Rectal smooth muscle tissue (tissue), 1 donor: ENCODE measurements at regions not wholly inside any gene's neighbourhood (a gene's known extent, or its start where the extent isn't known, plus 50 kb on each side); places are given as distances from the start of the nearest gene placed in this dataset.
"Not testable (repeated sequence)": the region's sequence is repeated elsewhere in the genome, so short reads cannot be mapped to it uniquely, and the experiment has no call there.

Experiments used
- H3K27ac ChIP-seq: one replicate; pipeline ENCODE4 v1.7.0; 2013; ENCODE audit warnings: low read depth, low read length, inconsistent platforms
- H3K27me3 ChIP-seq: one replicate; pipeline ENCODE4 v1.7.0; 2013; ENCODE audit warnings: low read length; ENCODE audit not compliant: control insufficient read depth, insufficient read depth
- H3K36me3 ChIP-seq: one replicate; pipeline ENCODE4 v1.7.0; 2013; ENCODE audit warnings: low read length; ENCODE audit not compliant: control insufficient read depth, insufficient read depth
- H3K4me1 ChIP-seq: one replicate; pipeline ENCODE4 v1.7.0; 2013; ENCODE audit warnings: low read length; ENCODE audit not compliant: control insufficient read depth, insufficient read depth
- H3K4me3 ChIP-seq: one replicate; pipeline ENCODE4 v1.7.0; 2013; ENCODE audit warnings: low read length
- H3K9ac ChIP-seq: one replicate; pipeline ENCODE4 v1.7.0; 2013; ENCODE audit warnings: low read length

DNA sequence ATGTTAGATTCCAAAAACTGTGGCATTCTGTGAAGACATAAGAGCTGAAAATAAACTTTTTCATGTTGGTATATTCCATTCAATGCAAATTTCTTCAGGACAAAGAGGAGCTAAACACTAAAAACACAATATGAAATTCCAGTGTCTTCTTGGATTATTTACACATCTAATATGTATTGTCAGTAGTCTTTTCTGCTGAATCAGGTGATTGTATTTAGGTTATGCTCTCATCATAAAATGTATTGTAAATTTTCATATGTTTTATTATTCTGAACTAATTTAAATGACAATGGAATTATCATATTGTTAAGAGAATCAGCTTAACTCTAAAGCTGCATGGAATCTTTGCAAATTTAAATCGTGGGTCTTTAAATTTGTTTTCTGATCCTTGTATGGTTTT lies 526.7 kb downstream of the PDHA2 start:
- Histone ChIP-seq H3K4me3 (no peak overlapping the region), H3K36me3 (no peaks in the 10 kb centered on the region), H3K27me3 (no peaks in the 10 kb centered on the region), H3K4me1 (no peaks in the 10 kb centered on the region), H3K27ac (no peak overlapping the region), H3K9ac (no peak overlapping the region)

DNA sequence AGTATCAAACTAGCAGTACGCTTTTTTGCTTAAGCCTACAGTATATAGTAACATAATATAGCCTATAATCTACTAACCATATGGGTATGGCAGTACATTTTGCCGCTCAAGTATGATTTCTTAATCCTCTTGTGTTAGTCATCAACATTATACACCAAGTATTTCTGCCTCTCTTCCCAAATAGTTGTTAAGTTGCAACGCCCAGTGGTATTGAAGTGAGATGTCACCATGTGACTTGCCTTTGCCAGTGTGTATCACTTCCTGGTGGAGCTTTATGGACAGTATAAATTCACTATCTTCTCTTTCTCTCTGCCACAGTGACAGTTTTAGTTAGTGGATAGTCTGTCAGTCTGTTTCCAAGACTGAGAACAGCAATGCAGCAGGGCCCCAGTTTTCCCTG lies 535.5 kb downstream of the PDHA2 start:
- Histone ChIP-seq H3K9ac (no peak overlapping the region), H3K4me3 (no peak overlapping the region), H3K36me3 (no peaks in the 10 kb centered on the region), H3K27me3 (no peaks in the 10 kb centered on the region), H3K27ac (no peak overlapping the region), H3K4me1 (no peaks in the 10 kb centered on the region)

DNA sequence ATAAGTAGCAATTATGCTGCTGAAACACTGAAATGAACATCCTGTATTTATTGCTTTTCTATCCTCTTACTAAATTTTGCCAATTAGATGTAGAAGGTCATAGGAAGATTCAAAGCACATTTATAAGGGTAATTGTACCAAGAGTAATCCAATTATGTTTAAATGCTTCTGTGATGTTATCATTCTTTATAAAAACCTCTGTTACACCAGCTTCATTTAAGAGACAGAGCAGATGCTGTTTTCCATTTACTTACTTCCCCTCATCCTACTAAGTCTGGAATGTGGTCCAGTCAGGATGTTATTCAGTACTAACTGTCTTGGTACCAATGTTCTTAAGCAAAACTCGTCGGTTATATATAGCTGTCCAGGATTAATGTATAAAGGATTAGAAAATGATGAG lies 539.6 kb downstream of the PDHA2 start:
- no peak overlapping the region for H3K27ac ChIP-seq
- H3K36me3 ChIP-seq: no peaks in the 10 kb centered on the region
- no peaks in the 10 kb centered on the region for H3K27me3 ChIP-seq
- H3K4me3 ChIP-seq: no peak overlapping the region
- H3K9ac ChIP-seq: no peak overlapping the region
- no peaks in the 10 kb centered on the region for H3K4me1 ChIP-seq

DNA sequence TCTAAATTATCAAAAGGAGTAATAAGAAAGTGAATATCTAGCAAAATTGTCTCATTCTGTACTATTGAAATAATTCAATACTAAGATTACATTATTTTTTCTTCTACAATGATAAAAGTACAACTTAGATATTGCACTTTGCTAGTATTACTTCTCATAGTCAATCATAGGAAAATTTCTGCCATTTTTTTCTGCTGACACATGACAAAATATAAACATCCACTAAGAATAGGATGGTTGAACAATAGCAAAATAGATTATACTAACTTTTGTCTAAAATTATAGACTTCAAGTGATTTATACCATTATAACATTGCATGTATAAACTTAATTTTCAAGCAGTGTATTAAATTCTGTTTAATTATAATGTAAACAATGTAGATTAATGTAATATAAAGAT lies 540.2 kb downstream of the PDHA2 start:
- H3K4me3 ChIP-seq: no peak overlapping the region
- no peaks in the 10 kb centered on the region for H3K36me3 ChIP-seq
- H3K27me3 ChIP-seq: no peaks in the 10 kb centered on the region
- no peaks in the 10 kb centered on the region for H3K4me1 ChIP-seq
- no peak overlapping the region for H3K9ac ChIP-seq
- H3K27ac ChIP-seq: no peak overlapping the region

DNA sequence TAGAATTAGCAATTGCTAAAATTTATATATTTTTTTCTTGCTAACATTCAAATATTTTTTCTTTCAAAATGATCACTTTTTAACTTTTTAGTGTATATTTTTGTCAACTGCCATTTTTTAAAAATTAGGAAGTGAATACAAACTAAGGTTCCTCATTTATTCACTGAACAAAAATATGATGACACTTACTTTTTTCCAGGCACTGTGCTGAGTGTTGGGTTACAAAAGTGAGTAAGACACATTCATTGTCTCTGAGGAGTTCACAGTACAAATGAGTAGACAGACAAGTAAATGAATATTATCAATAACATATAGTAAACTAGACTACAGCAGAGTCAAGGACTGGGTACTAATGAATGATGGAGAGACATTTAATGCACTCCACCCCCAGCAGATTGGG lies 543.5 kb downstream of the PDHA2 start:
- Histone ChIP-seq H3K9ac (no peak overlapping the region), H3K27ac (no peak overlapping the region), H3K27me3 (no peaks in the 10 kb centered on the region), H3K4me3 (no peak overlapping the region), H3K4me1 (no peaks in the 10 kb centered on the region), H3K36me3 (no peaks in the 10 kb centered on the region)

DNA sequence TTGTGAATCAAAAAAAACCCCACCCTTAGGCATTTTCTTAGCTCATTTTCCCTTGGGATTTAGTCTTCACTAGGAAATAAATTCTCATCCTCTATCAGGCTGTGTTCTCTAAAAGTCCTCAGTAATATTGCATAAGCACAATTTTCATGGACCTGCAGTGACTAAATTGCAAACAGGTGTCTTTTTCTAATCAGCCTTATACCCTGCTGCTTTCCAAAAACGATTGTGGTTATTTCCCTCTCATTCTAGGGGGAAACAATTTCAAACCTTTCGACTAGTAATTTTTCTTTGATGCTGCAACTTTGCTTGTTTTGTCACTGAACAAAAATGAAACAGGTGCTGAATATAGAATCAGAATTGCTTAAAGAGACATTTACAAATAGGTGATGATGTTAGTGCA lies 549.9 kb downstream of the PDHA2 start:
- Histone ChIP-seq H3K9ac (no peak overlapping the region), H3K27me3 (no peaks in the 10 kb centered on the region), H3K4me3 (no peak overlapping the region), H3K27ac (no peak overlapping the region), H3K4me1 (no peaks in the 10 kb centered on the region), H3K36me3 (no peaks in the 10 kb centered on the region)

DNA sequence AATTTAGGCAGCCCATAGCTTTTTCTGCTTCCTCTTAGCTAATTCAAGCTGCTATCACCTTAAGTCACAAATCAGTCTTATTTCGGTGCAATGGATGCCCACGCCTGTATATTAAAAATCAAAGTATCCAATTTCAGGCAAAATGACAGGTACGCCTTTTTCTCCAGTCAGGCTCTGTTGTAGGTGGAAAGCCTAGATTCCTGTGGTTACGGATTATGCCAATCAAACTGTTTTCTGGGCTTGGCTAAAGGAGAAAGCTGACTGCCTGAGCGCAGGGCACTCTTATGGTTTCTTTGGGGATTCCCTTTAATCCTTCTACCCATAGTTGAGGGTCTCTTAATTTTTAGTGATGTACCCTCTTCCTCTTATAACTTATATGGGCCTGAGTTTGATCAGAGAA lies 550.5 kb downstream of the PDHA2 start:
- H3K27ac ChIP-seq: no peak overlapping the region
- no peaks in the 10 kb centered on the region for H3K36me3 ChIP-seq
- no peaks in the 10 kb centered on the region for H3K4me1 ChIP-seq
- no peak overlapping the region for H3K4me3 ChIP-seq
- no peak overlapping the region for H3K9ac ChIP-seq
- H3K27me3 ChIP-seq: no peaks in the 10 kb centered on the region

DNA sequence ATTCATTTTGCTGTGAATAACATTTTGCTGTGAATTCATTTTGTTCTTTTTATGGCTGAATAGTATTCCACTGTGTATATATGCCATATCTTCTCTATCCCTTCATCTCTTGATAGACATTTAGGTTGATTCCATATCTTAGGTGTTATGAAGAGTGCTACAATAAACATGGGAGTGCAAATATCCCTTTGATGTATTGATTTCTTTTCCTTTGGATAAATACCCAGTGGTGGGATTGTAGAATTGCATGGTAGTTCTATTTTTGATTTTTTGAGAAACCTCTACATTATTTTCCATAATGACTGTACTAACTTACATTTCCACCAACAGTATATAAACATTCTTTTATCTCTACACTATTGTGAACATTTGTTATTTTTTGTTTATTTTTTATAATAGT lies 555.9 kb downstream of the PDHA2 start:
- H3K9ac ChIP-seq: no peak overlapping the region
- no peak overlapping the region for H3K4me3 ChIP-seq
- no peaks in the 10 kb centered on the region for H3K4me1 ChIP-seq
- no peak overlapping the region for H3K27ac ChIP-seq
- H3K36me3 ChIP-seq: no peaks in the 10 kb centered on the region
- H3K27me3 ChIP-seq: no peaks in the 10 kb centered on the region

DNA sequence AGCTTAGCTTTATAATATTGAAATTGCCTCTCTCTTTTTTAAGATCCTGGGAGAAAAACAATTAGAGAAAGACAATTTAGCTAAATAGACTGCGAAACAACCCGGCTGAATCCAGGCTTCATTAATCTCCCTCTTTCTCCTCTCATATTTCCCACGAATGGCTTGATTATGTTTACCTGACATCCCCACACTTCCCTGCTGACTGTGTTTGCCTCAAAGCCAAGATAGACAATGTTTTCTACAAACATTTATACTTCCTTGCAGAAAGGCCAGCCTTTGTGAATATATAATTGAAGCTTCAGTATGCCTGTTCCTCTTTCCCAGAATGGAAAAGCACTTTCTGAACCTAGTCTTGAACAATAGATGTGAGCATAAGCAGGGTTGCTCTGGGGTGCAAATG lies 566.8 kb downstream of the PDHA2 start:
- no peak overlapping the region for H3K9ac ChIP-seq
- no peak overlapping the region for H3K27ac ChIP-seq
- no peak overlapping the region for H3K4me3 ChIP-seq
- no peaks in the 10 kb centered on the region for H3K4me1 ChIP-seq
- no peaks in the 10 kb centered on the region for H3K27me3 ChIP-seq
- no peaks in the 10 kb centered on the region for H3K36me3 ChIP-seq

DNA sequence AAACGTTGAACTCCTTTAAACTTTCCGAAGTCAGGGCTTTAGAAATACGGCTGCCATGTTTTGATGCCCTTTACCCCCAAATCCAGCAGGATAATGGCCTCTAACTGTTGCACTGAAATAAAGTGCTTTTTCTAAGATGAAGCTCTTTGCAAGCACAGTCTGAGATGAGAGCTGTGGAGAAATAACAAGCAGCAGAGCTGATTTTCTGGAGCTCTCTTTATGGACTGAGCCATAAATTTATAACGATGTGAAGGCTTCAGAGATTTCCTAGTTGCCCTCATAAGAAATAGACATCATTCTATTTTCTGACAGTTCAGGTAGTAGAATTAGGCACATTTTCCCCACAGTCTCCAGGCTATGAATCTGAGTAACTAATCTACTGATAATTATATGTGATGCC lies 567.3 kb downstream of the PDHA2 start:
- no peak overlapping the region for H3K4me3 ChIP-seq

DNA sequence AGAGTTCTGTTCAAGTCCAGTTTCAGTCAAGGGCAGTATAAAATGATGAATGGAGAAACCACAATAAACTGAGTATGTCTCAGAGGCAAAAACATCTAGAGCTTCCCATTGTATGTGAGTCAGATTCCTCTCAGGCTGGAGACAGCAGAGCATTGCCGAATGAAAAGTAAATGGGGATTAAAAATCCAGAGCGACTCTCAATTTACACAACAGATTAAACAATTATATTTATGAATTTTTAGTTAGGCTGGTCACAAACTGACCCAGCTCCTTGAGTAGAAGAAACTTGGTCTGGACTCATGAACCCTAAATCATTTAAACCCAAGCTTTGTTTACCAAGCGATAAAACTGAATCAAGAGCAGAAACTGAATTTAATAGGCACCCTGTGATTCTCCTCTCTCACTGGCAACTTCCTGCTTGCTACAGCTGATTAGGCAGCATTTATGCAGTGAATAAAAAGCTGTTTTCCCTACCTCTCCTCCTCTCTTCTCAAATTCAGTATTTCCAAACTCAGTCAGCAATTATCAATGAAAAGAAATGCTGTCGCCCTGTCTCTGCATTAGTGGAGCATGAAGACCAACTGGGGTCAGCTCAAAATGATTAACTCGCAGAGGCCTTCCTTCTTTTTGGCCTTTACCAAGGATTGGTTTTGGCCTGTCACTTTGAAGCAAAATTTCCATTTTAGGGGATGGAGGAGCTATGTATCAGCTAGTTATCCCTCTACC lies 568.0 kb downstream of the PDHA2 start:
- H3K27ac ChIP-seq: no peak overlapping the region

More for the DNA sequence above, 567.3 kb downstream of the PDHA2 start:
- H3K36me3 ChIP-seq: no peaks in the 10 kb centered on the region
- H3K27me3 ChIP-seq: no peaks in the 10 kb centered on the region
- H3K27ac ChIP-seq: no peak overlapping the region
- H3K9ac ChIP-seq: no peak overlapping the region
- H3K4me1 ChIP-seq: no peaks in the 10 kb centered on the region

DNA sequence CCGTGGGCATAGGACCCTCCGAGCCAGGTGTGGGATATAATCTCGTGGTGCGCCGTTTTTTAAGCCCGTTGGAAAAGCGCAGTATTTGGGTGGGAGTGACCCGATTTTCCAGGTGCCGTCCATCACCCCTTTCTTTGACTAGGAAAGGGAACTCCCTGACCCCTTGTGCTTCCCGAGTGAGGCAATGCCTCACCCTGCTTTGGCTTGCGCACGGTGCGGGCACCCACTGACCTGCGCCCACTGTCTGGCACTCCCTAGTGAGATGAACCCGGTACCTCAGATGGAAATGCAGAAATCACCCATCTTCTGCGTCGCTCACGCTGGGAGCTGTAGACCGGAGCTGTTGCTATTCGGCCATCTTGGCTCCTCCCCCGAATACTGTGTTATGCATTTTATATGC lies 575.0 kb downstream of the PDHA2 start:
- not testable (repeated sequence) for H3K9ac ChIP-seq, H3K4me3 ChIP-seq, H3K27ac ChIP-seq, H3K36me3 ChIP-seq, H3K27me3 ChIP-seq, H3K4me1 ChIP-seq

More for the DNA sequence above, 568.0 kb downstream of the PDHA2 start:
- Histone ChIP-seq H3K27me3 (no peaks in the 10 kb centered on the region), H3K4me1 (no peaks in the 10 kb centered on the region), H3K4me3 (no peak overlapping the region), H3K9ac (no peak overlapping the region), H3K36me3 (no peaks in the 10 kb centered on the region)

DNA sequence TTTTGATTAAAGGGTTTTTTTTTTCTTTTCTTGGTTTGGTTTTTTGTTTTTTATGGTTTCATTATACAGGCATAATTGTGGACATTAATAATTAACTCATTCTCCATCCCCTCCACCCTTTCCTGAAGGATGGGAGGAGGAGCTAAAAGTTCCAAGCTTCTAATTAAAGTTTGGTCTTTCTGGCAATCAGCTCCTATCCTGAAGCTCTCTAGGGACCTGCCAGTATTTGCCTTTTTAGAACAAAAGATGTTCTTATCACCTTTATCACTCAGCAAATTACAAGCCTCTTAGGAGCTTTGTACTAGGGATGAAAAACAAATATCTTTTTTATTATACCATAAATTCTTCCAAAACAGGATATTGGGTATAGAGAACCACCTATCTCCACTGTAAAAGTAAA lies 589.8 kb downstream of the PDHA2 start:
- no peaks in the 10 kb centered on the region for H3K36me3 ChIP-seq
- no peaks in the 10 kb centered on the region for H3K4me1 ChIP-seq
- no peaks in the 10 kb centered on the region for H3K27me3 ChIP-seq
- H3K27ac ChIP-seq: no peak overlapping the region
- H3K4me3 ChIP-seq: no peak overlapping the region
- no peak overlapping the region for H3K9ac ChIP-seq
